HCT116 (cell line): ENCODE measurements at regions not wholly inside any gene's neighbourhood (a gene's known extent, or its start where the extent isn't known, plus 50 kb on each side); places are given as distances from the start of the nearest gene placed in this dataset.

Experiments
- ATAC-seq: fragments of 200-7000 bp; cut with Tn5 transposase; 2 replicates; pipeline ENCODE4 v1.9.1; 2020; ENCODE audit warnings: mild to moderate bottlenecking, moderate library complexity
- BruUV-seq: library from RNA; stranded (reverse); fragments of 400-500 nt; replicated peaks from 2 replicates; lab custom pipeline; 2021; lab: Mats Ljungman, UMichigan
- CTCF ChIA-PET: fragments of 300-600 bp; sonication (Branson Sonifier 250); formaldehyde crosslinking; loops from one replicate; lab custom pipeline; 2021; ENCODE audit warnings: antibody characterized with exemption; lab: Charles Lee
- POLR2A ChIA-PET: fragments of 300-600, 350-600 bp; sonication (Branson Sonifier 250); formaldehyde crosslinking; loops from one replicate; lab custom pipeline; 2021; ENCODE audit warnings: antibody characterized with exemption; lab: Charles Lee
- RAD21 ChIA-PET, 2 experiments: fragments of 300-600 bp; sonication (Branson Sonifier 250); formaldehyde crosslinking; loops; one replicate each; lab custom pipeline; 2023; ENCODE audit warnings: low total read pairs in 2 of 2; ENCODE audit not compliant: uncharacterized antibody in 2 of 2, unreplicated experiment in 2 of 2, low non-redundant PET in 1 of 2; lab: Charles Lee
- DNase-seq: peaks from one replicate; pipeline ENCODE4 v3.0.0-alpha.2; 2010; ENCODE audit warnings: low read depth, low spot score
- H2AFZ ChIP-seq: fragments of 200-600 bp; shearing (Covaris generic), sonication (generic); 2 replicates; pipeline ENCODE4 v1.6.1; 2017; ENCODE audit warnings: low read depth, mixed run types, mixed read lengths, antibody characterized with exemption, low read length; ENCODE audit not compliant: poor library complexity, severe bottlenecking
- H3K27ac ChIP-seq: 2 replicates; pipeline ENCODE4 v1.5.1; 2012; ENCODE audit warnings: low read depth, low read length
- H3K27me3 ChIP-seq: fragments of 200-600 bp; sonication (generic); 2 replicates; pipeline ENCODE4 v1.6.1; 2016; ENCODE audit warnings: mixed run types, low read length, mixed read lengths; ENCODE audit not compliant: insufficient read depth
- H3K36me3 ChIP-seq, 2 experiments: fragments of 200-500 bp in 1 of 2; fragments of 200-600 bp in 1 of 2; sonication (Bioruptor generic) in 1 of 2; sonication (generic) in 1 of 2; 2 replicates each; pipeline versions ENCODE4 v1.5.1 to v1.6.1; 2014 to 2016; ENCODE audit warnings: low read length in 2 of 2, inconsistent platforms in 1 of 2, mixed read lengths in 1 of 2, mixed run types in 1 of 2; ENCODE audit not compliant: insufficient read depth in 2 of 2, control insufficient read depth in 1 of 2
- H3K4me1 ChIP-seq, 2 experiments: fragments of 200-600 bp in 1 of 2; sonication (generic) in 1 of 2; 2 replicates each; pipeline versions ENCODE4 v1.5.1 to v1.6.1; 2012 to 2017; ENCODE audit warnings: low read length in 2 of 2, inconsistent platforms in 1 of 2, mild to moderate bottlenecking in 1 of 2, mixed read lengths in 1 of 2, mixed run types in 1 of 2, moderate library complexity in 1 of 2; ENCODE audit not compliant: insufficient read depth in 2 of 2, control insufficient read depth in 1 of 2
- H3K4me2 ChIP-seq: fragments of 200-600 bp; sonication (generic); 2 replicates; pipeline ENCODE4 v1.6.1; 2017; ENCODE audit warnings: mixed run types, low read length, mixed read lengths
- H3K4me3 ChIP-seq, 2 experiments: fragments of 200-600 bp in 1 of 2; sonication (generic) in 1 of 2; replicated peaks in 1 of 2; 2 replicates each; pipeline ENCODE4 v1.5.1; 2011 to 2016; ENCODE audit warnings: low read length in 2 of 2, control low read depth in 1 of 2, low read depth in 1 of 2, mild to moderate bottlenecking in 1 of 2, mixed read lengths in 1 of 2, mixed run types in 1 of 2
- H3K79me2 ChIP-seq: fragments of 200-600 bp; sonication (generic); 2 replicates; pipeline ENCODE4 v1.6.1; 2017; ENCODE audit warnings: mild to moderate bottlenecking, mixed run types, low read length, moderate library complexity, mixed read lengths; ENCODE audit not compliant: insufficient read depth
- H3K9ac ChIP-seq: fragments of 200-600 bp; sonication (generic); 2 replicates; pipeline ENCODE4 v1.6.1; 2016; ENCODE audit warnings: low read length, mixed read lengths
- H3K9me2 ChIP-seq: fragments of 200-600 bp; sonication (generic), shearing (Covaris generic); 2 replicates; pipeline ENCODE4 v1.6.1; 2017; ENCODE audit warnings: mixed run types, mild to moderate bottlenecking, moderate library complexity; ENCODE audit not compliant: insufficient read depth
- H3K9me3 ChIP-seq, 2 experiments: fragments of 200-500 bp in 1 of 2; fragments of 200-600 bp in 1 of 2; sonication (Bioruptor generic) in 1 of 2; sonication (generic) in 1 of 2; 2 replicates each; pipeline ENCODE4 v1.6.1; 2014 to 2017; ENCODE audit warnings: low read length in 2 of 2, mixed read lengths in 2 of 2, inconsistent platforms in 1 of 2, low read depth in 1 of 2, mild to moderate bottlenecking in 1 of 2, mixed run types in 1 of 2, moderate library complexity in 1 of 2; ENCODE audit not compliant: control insufficient read depth in 1 of 2, insufficient read depth in 1 of 2
- H4K20me1 ChIP-seq: fragments of 200-600 bp; sonication (generic), shearing (Covaris generic); 2 replicates; pipeline ENCODE4 v1.6.1; 2017; ENCODE audit warnings: mixed run types, mild to moderate bottlenecking, moderate library complexity; ENCODE audit not compliant: insufficient read depth
- ATF3 ChIP-seq: IDR thresholded peaks from 2 replicates; pipeline ENCODE4 v1.6.1; 2012
- CEBPB ChIP-seq: IDR thresholded peaks from 2 replicates; pipeline ENCODE4 v1.6.1; 2012; ENCODE audit warnings: low read depth
- CTCF ChIP-seq, 3 experiments: fragments of 200-600 bp in 1 of 3; sonication (generic) in 1 of 3; IDR thresholded peaks in 2 of 3; conservative IDR thresholded peaks in 1 of 3; 2 replicates each; pipeline ENCODE4 v1.5.1; 2012 to 2017; ENCODE audit warnings: low read depth in 2 of 3, low read length in 2 of 3, antibody characterized with exemption in 1 of 3, borderline replicate concordance in 1 of 3, control low read depth in 1 of 3, mild to moderate bottlenecking in 1 of 3, mixed read lengths in 1 of 3, mixed run types in 1 of 3, moderate library complexity in 1 of 3; ENCODE audit not compliant: insufficient read depth in 1 of 3
- ELF1 ChIP-seq: IDR thresholded peaks from 2 replicates; pipeline ENCODE4 v1.6.1; 2012; ENCODE audit warnings: low read depth, borderline replicate concordance
- EZH2 ChIP-seq: fragments of 200-600 bp; sonication (generic); IDR thresholded peaks from 2 replicates; pipeline ENCODE4 v1.6.1; 2017; ENCODE audit warnings: antibody characterized with exemption, mixed run types
- JUND ChIP-seq: IDR thresholded peaks from 2 replicates; pipeline ENCODE4 v1.6.1; 2012
- MAX ChIP-seq: IDR thresholded peaks from 2 replicates; pipeline ENCODE4 v1.6.1; 2012
- RAD21 ChIP-seq: IDR thresholded peaks from 2 replicates; pipeline ENCODE4 v1.6.1; 2012; ENCODE audit warnings: low read depth, mild to moderate bottlenecking
- SP1 ChIP-seq: IDR thresholded peaks from 2 replicates; pipeline ENCODE4 v1.6.1; 2012; ENCODE audit warnings: low read depth
- TCF7L2 ChIP-seq: IDR thresholded peaks from 2 replicates; pipeline ENCODE4 v1.7.0; 2011; ENCODE audit warnings: borderline replicate concordance, inconsistent platforms; ENCODE audit not compliant: insufficient read depth, insufficient read length; ENCODE audit errors: extremely low read depth
- ZBTB33 ChIP-seq: IDR thresholded peaks from 2 replicates; pipeline ENCODE4 v1.6.1; 2011; ENCODE audit warnings: mild to moderate bottlenecking, low read length, moderate library complexity; ENCODE audit not compliant: insufficient replicate concordance; ENCODE audit errors: extremely low read depth
- ZFX ChIP-seq: fragments of 450-650 bp; IDR thresholded peaks from 2 replicates; pipeline ENCODE4 v1.6.1; 2017
- ZNF274 ChIP-seq: fragments of 200-500 bp; sonication (Bioruptor generic); IDR thresholded peaks from 2 replicates; pipeline ENCODE4 v1.6.1; 2014; ENCODE audit warnings: mild to moderate bottlenecking, low read depth, low read length, inconsistent platforms
- intact Hi-C: fragments of 100-400 bp; cut with micrococcal nuclease; formaldehyde crosslinking; loops from 2 replicates; pipeline ENCODE4 v1.10.0; 2022

GRCh38 chr19:27833031-27833430 lies 1379.9 kb downstream of the UQCRFS1 start:
- Histone ChIP-seq H2AFZ (no peak overlapping the region), H3K4me3 (no peak overlapping the region), H3K9me2 (0 out of 2 replicates have a peak, but pooled peaks cover 3% of the 10 kb centered on the region), H3K4me1 (no peaks in the 10 kb centered on the region), H3K9me3 (no peaks in the 10 kb centered on the region; a peak in 1 of 4 replicates), H3K4me2 (no peak overlapping the region), H3K27me3 (no peaks in the 10 kb centered on the region), H3K9ac (no peak overlapping the region), H3K36me3 (no peaks in the 10 kb centered on the region), H3K27ac (no peak overlapping the region), H3K79me2 (no peaks in the 10 kb centered on the region)
- CTCF ChIA-PET: no interaction called here
- ATAC-seq (no peak), DNase-seq (no peak)
- BruUV-seq: no TSS peak
- no peak for TF ChIP-seq ZFX
- no peak for TF ChIP-seq EZH2
- TF ChIP-seq ZBTB33: no peak
- no peak for TF ChIP-seq ZNF274
- no peak for TF ChIP-seq ELF1
- TF ChIP-seq CTCF (IDR thresholded peaks at IDR 0.05 in 2 of 3, conservative IDR thresholded peaks at IDR 0.05 in 1 of 3; ENCODE audit: borderline replicate concordance in 1 of 3, insufficient read depth in 1 of 3, low read depth in 2 of 3, low read length in 2 of 3): no peak
- TF ChIP-seq TCF7L2: no peak
- no peak for TF ChIP-seq CEBPB
- no peak for TF ChIP-seq SP1
- no peak for TF ChIP-seq RAD21
- TF ChIP-seq ATF3: no peak
- no peak for TF ChIP-seq MAX
- TF ChIP-seq JUND: no peak
- TF ChIP-seq, all 23 proteins: peak for 0
- no peaks in the 10 kb centered on the region for H4K20me1 ChIP-seq
- ChIA-PET RAD21 (no interaction called here), POLR2A (no interaction called here)
- intact Hi-C loops: no loop called here
